HG03108 (cell line): ENCODE measurements at regions not wholly inside any gene's neighbourhood (a gene's known extent, or its start where the extent isn't known, plus 50 kb on each side); places are given as distances from the start of the nearest gene placed in this dataset.

Experiments
- ATAC-seq: cut with Tn5 transposase; IDR thresholded peaks from one replicate; pipeline ENCODE4 v1.9.1; 2021; ENCODE audit warnings: moderate library complexity; ENCODE audit not compliant: unreplicated experiment

- ATAC-seq: no peak
Measured at GRCh38 chr13:54150851-54151250, 1122.2 kb downstream of the OLFM4 start.

GRCh38 chr13:54162069-54162468, 1133.5 kb downstream of the OLFM4 start:
- no peak for ATAC-seq

- no peak for ATAC-seq
Measured at GRCh38 chr13:54165581-54166215, 1137.1 kb downstream of the OLFM4 start.

- ATAC-seq: no peak
Measured at GRCh38 chr13:54173996-54174395, 1145.4 kb downstream of the OLFM4 start.

GRCh38 chr13:54175466-54175865, 1146.9 kb downstream of the OLFM4 start:
- no peak for ATAC-seq

- no peak for ATAC-seq
Measured at GRCh38 chr13:54177466-54177865, 1148.9 kb downstream of the OLFM4 start.

- no peak for ATAC-seq
Measured at GRCh38 chr13:54183166-54183565, 1154.6 kb downstream of the OLFM4 start.

- no peak for ATAC-seq
Measured at GRCh38 chr13:54183728-54184127, 1155.1 kb downstream of the OLFM4 start.

GRCh38 chr13:54184576-54184975, 1156.0 kb downstream of the OLFM4 start:
- ATAC-seq: no peak

GRCh38 chr13:54185101-54185500, 1156.5 kb downstream of the OLFM4 start:
- no peak for ATAC-seq

GRCh38 chr13:54185785-54186184, 1157.2 kb downstream of the OLFM4 start:
- no peak for ATAC-seq

GRCh38 chr13:54187461-54187860, 1158.8 kb downstream of the OLFM4 start:
- ATAC-seq: no peak

GRCh38 chr13:54194233-54195024, 1165.8 kb downstream of the OLFM4 start:
- no peak for ATAC-seq

GRCh38 chr13:54196684-54197083, 1168.1 kb downstream of the OLFM4 start:
- ATAC-seq: no peak

- ATAC-seq: no peak
Measured at GRCh38 chr13:54198911-54199310, 1170.3 kb downstream of the OLFM4 start.

GRCh38 chr13:54206626-54207025, 1178.0 kb downstream of the OLFM4 start:
- ATAC-seq: no peak

- ATAC-seq: no peak
Measured at GRCh38 chr13:54210397-54211049, 1181.9 kb downstream of the OLFM4 start.

- no peak for ATAC-seq
Measured at GRCh38 chr13:54216221-54216620, 1187.6 kb downstream of the OLFM4 start.

- ATAC-seq: no peak
Measured at GRCh38 chr13:54226876-54227275, 1198.3 kb downstream of the OLFM4 start.

GRCh38 chr13:54232700-54233099, 1204.1 kb downstream of the OLFM4 start:
- ATAC-seq: no peak

- no peak for ATAC-seq
Measured at GRCh38 chr13:54234607-54235006, 1206.0 kb downstream of the OLFM4 start.

- no peak for ATAC-seq
Measured at GRCh38 chr13:54241719-54242118, 1213.1 kb downstream of the OLFM4 start.
